Lower leg skin (tissue), 4 donors: ENCODE measurements at regions not wholly inside any gene's neighbourhood (a gene's known extent, or its start where the extent isn't known, plus 50 kb on each side); places are given as distances from the start of the nearest gene placed in this dataset.

ENCODE experiments used
- DNase-seq, 2 donors: peaks; one replicate each; pipeline ENCODE4 v3.0.0-alpha.2; 2019; ENCODE audit warnings: low spot score in 2 of 2
- H3K4me3 ChIP-seq: fragments of 200-600 bp; sonication (generic); 2 replicates; pipeline ENCODE4 v1.5.1; 2017; ENCODE audit warnings: mild to moderate bottlenecking, low read depth; ENCODE audit not compliant: poor library complexity, severe bottlenecking
- CTCF ChIP-seq, 3 donors: fragments of 450-650 bp; IDR thresholded peaks; one replicate each; pipeline ENCODE4 v1.5.1; 2016; ENCODE audit warnings: antibody characterized with exemption in 3 of 3, mild to moderate bottlenecking in 3 of 3, moderate library complexity in 2 of 3
- POLR2A ChIP-seq, 2 donors: fragments of 450-650 bp; IDR thresholded peaks; one replicate each; pipeline ENCODE4 v1.6.1; 2016 to 2017; ENCODE audit warnings: antibody characterized with exemption in 2 of 2, mild to moderate bottlenecking in 1 of 2, moderate library complexity in 1 of 2
- WGBS, 2 donors: methylation state at CpG; one replicate each; pipeline ENCODE4 v1.1.5; 2018; 5-methylcytosine and 5-hydroxymethylcytosine counted together
- intact Hi-C: fragments of 100-400 bp; cut with DNase I; formaldehyde crosslinking; loops from one replicate; pipeline ENCODE4 v1.15.0; 2023; ENCODE audit warnings: low total_unique reads

GRCh38 chr14:97524589-97525319 lies 727.6 kb downstream of the VRK1 start:
- intact Hi-C loops: no loop called here
- DNase-seq: no peak
- TF ChIP-seq CTCF (IDR thresholded peaks at IDR 0.05): no peak
- no peak for TF ChIP-seq POLR2A (IDR thresholded peaks at IDR 0.05)
- WGBS, 2 donors: 72% methylated on average over 7 of the region's 7 CpGs
- no peak overlapping the region for H3K4me3 ChIP-seq

- 76 to 83% methylated on average over 4 of the region's 4 CpGs for WGBS, 2 donors
- TF ChIP-seq POLR2A (IDR thresholded peaks at IDR 0.05) (no peak), CTCF (IDR thresholded peaks at IDR 0.05) (no peak)
- DNase-seq: no peak
- intact Hi-C loops: no loop called here
- H3K4me3 ChIP-seq: no peak overlapping the region
Measured at GRCh38 chr14:97527993-97528392, 730.8 kb downstream of the VRK1 start.

- no peak for DNase-seq
- intact Hi-C loops: no loop called here
- WGBS, 2 donors: 93 to 100% methylated on average over 1 of the region's 1 CpG
- TF ChIP-seq CTCF (IDR thresholded peaks at IDR 0.05) (no peak), POLR2A (IDR thresholded peaks at IDR 0.05) (no peak)
- no peak overlapping the region for H3K4me3 ChIP-seq
Measured at GRCh38 chr14:97532052-97532451, 734.9 kb downstream of the VRK1 start.

- no peak for DNase-seq
- TF ChIP-seq CTCF (IDR thresholded peaks at IDR 0.05): no peak
- TF ChIP-seq POLR2A (IDR thresholded peaks at IDR 0.05): no peak
- intact Hi-C loops: no loop called here
- 62 to 63% methylated on average over 4 of the region's 4 CpGs for WGBS, 2 donors
- no peak overlapping the region for H3K4me3 ChIP-seq
Measured at GRCh38 chr14:97536421-97536820, 739.2 kb downstream of the VRK1 start.

- 71 to 76% methylated on average over 10 of the region's 10 CpGs for WGBS, 2 donors
- intact Hi-C loops: no loop called here
- no peak for DNase-seq
- no peak overlapping the region for H3K4me3 ChIP-seq
- no peak for TF ChIP-seq CTCF (IDR thresholded peaks at IDR 0.05)
- no peak for TF ChIP-seq POLR2A (IDR thresholded peaks at IDR 0.05)
Measured at GRCh38 chr14:97538749-97539410, 741.7 kb downstream of the VRK1 start.
